GM12874 (cell line): ENCODE measurements at regions not wholly inside any gene's neighbourhood (a gene's known extent, or its start where the extent isn't known, plus 50 kb on each side); places are given as distances from the start of the nearest gene placed in this dataset.

Source experiments
- TF ChIP-seq, protein P1 (sequence below): IDR thresholded peaks from 2 replicates; pipeline ENCODE4 v1.5.1; 2011; ENCODE audit warnings: low read depth, mild to moderate bottlenecking, control low read depth, low read length, moderate library complexity; ENCODE audit not compliant: insufficient read depth

DNA sequence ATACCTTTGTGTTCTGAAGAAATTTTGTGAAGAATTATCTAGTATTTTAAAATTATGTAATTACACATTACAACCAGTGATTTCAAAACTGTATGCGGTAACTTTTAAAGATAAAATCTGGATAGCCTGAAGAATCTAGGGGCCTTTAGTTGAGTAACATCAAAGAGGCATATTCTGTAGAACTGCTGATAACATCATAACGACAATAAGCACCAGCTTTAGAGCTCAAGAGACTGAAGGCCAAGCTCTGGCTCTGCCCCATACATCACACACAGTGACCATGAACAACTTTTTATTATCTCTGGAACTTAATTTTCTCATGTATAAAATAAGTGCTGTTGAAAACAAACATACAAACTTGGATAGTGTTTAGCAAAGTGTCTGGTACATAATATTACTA, 121.1 kb upstream of the RHOBTB1 start:
- TF ChIP-seq, protein P1, sequence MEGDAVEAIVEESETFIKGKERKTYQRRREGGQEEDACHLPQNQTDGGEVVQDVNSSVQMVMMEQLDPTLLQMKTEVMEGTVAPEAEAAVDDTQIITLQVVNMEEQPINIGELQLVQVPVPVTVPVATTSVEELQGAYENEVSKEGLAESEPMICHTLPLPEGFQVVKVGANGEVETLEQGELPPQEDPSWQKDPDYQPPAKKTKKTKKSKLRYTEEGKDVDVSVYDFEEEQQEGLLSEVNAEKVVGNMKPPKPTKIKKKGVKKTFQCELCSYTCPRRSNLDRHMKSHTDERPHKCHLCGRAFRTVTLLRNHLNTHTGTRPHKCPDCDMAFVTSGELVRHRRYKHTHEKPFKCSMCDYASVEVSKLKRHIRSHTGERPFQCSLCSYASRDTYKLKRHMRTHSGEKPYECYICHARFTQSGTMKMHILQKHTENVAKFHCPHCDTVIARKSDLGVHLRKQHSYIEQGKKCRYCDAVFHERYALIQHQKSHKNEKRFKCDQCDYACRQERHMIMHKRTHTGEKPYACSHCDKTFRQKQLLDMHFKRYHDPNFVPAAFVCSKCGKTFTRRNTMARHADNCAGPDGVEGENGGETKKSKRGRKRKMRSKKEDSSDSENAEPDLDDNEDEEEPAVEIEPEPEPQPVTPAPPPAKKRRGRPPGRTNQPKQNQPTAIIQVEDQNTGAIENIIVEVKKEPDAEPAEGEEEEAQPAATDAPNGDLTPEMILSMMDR: no peak

DNA sequence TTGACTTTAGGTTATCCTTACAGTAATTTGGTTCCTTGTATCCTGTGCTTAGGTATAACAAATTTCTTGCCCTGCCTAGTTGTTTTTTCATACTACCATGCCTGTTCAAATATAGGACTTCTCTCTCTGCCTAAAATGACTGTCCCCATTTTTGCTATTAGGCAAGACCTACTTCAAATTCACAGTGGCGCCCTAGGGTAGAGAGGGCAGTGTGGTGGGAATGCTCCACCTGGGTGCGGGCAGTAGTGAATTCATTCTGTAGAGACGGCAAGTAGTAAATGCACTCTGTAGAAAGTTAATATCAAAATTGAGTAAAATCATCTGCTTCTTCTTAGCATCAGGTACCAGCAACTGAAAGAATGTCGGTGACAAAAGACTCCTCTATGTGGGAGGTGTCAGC, 120.4 kb upstream of the RHOBTB1 start:
- TF ChIP-seq, protein P1: no peak

DNA sequence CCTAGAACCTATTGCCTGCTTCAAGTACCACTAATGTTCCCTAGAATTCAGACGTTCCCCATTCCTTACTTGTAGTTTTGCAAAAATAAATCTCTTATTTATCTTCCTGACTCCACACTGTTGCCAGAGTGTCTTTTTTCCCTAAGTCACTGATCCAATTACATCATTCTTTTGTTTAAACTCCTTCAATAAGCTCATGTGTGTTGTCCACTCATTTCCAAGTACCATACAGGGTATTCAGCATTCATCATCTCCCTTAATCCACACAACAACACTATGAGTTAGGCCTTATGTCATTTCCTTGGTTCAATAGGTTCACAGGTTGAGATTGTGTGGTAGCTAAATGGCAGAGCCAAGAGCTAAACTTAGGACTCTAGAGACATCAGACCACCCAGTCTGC, 119.9 kb upstream of the RHOBTB1 start:
- TF ChIP-seq, protein P1: no peak

DNA sequence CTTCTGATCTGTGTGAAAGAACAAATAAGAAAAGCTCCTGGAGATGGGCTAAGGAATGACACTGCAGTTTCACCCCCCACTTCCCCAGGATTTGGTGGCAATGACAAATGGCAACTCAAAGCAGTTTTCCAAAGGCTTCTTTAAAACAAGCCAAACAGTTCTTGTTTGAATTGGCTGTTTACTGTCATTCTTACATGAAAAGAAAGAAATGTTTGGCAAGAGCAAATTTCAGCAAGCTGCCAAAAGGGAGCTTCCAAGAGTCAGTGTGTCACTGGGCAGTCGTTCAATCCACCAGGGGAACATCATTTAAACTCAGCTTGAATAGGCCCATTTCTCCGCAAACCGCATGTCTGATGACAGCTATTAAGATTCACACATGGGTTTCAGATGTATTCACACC, 119.0 kb upstream of the RHOBTB1 start:
- TF ChIP-seq, protein P1: no peak

DNA sequence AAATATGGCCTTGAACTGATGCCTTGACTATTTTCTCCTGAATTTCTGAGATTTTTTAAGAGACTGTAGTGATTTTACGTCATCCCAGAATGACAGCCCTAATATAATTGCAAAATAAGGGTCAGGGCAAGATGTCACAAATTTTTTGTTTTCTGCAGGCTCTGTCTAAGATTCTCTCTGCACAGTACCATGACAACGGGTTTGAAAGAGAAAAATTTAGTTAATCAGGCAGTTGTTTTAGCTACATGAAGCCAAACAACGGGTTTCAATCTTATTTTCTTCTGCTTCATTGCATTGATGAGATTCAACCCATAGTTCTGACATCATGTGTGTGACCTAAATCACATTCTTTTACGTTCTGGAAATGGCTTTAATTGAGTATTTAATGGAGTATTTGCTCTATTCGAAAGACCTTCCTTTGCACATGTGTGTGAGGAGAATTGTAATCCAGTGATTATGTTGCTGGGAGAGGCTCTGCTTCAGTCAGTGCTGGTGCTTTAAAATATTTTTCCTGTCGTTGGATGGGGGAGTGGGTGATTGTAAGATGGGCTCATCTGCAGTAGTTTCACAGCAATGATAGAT, 118.0 kb upstream of the RHOBTB1 start:
- TF ChIP-seq, protein P1: no peak

DNA sequence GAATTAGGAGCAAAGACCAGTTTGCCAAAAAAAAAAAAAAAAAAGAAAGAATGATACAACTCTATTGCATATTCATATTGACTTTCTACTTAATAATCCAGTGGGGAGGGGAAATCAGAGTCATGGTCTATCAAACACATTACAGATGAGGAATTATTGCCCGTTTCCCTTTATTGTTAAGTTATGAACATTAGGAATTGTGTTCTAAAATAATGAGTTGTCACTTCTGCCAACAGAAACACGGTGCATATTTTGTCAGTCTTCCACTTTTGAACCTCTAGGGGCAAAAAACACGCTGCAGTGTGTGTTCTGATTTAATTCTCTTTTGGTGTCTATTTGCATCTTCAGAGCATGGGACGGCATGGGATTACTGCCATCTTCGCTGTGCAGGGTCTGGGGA, 115.7 kb upstream of the RHOBTB1 start:
- TF ChIP-seq, protein P1: no peak

DNA sequence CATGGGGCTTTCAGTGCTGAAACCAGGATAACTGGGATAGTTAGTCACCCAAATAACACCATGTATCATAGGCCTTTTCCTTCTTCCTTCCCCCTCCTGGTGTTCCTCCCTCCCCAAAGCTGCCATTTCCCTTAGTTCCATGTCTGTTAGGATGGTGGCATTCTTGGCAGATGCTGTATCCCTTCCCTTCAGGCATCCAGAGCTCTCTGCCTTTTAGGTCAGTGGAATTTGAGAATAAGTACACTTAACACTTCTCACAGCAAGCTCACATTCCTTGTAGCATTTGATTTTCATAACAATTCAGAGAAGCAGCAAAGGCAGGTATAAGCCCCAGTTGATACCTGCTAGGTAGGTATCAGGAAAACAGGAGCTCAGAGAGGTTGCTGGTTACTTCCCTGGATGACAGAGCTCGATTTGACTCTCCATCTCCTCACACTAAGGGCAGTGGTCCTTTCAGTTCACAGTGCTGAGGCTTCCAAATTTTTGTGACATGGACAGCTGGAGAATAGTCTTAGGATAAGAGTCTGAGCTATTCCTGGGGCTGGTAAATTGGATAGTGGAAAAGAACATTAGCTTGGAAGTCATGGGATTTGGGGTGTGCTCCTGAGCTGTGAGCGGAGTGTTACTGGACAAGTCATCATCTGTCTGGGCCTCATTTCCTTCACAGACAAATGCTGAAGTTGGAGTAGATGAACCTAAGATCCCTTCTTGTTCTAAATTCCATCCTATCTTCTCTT, 108.7 kb upstream of the RHOBTB1 start:
- TF ChIP-seq, protein P1: no peak
